ENCODE measurements at regions not wholly inside any gene's neighbourhood (a gene's known extent, or its start where the extent isn't known, plus 50 kb on each side); places are given as distances from the start of the nearest gene placed in this dataset.
A peak's percentile ranks its signal among the peaks of the same experiment; 100 is the strongest.

DNA sequence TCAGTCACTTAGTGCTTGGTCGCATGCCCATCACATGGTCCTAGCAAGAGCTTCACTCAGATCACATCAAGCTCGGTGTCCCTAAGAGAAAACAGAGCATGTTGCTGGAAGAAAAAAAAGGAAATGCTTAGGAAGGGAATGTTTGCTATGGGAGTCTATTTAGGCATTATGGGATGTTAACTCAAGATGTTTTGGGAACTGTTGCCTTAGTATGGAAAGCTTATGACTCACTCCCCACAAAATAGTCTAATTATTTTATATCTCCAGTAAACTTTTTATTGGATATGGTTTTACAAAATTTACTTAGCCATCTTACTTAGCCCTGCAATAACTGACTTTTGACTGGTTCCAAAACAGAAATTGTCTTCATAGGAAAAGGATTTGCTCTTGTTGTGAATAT lies 439.5 kb upstream of the ZEB2 start:
- peak overlapping the region; percentile 80; the same call in 1 of the 2 replicates for H3K14ac ChIP-seq (ENCODE audit: insufficient read depth, low read length)
- no peak overlapping the region for H4K5ac ChIP-seq (ENCODE audit: insufficient read length, low read depth, low read length)
- H3K79me1 ChIP-seq (ENCODE audit: insufficient read depth, low read depth, low read length, poor library complexity, severe bottlenecking), result no peaks in the 10 kb centered on the region
- H2BK5ac ChIP-seq (ENCODE audit: insufficient read length, low read length), result no peak overlapping the region
- Mint-ChIP-seq H3K36me3 (ENCODE audit: insufficient read depth in 1 of 3, low read depth in 3 of 3) (peaks cover 3 to 15% (median 5%) of the 10 kb centered on the region in 3 experiments; a peak in 5 of 7 replicates), H3K27ac (no peak overlapping the region), H3K4me3 (no peak overlapping the region), H3K27me3 (ENCODE audit: low read depth) (no peaks in the 10 kb centered on the region; the same call in 1 of the 2 replicates), H3K9me3 (peaks cover 2 to 11% of the 10 kb centered on the region in 2 experiments; a peak in 4 of 5 replicates), H3K4me1 (no peaks in the 10 kb centered on the region)
- H3T11ph ChIP-seq (ENCODE audit: low read length), result no peak overlapping the region
- H3K56ac ChIP-seq (ENCODE audit: insufficient read length, low read depth, low read length), result no peak overlapping the region
- H2AK5ac ChIP-seq (ENCODE audit: insufficient read length, low read length), result no peak overlapping the region
- H2AFZ ChIP-seq (ENCODE audit: low read length), result no peak overlapping the region
- TF ChIP-seq, protein P1, sequence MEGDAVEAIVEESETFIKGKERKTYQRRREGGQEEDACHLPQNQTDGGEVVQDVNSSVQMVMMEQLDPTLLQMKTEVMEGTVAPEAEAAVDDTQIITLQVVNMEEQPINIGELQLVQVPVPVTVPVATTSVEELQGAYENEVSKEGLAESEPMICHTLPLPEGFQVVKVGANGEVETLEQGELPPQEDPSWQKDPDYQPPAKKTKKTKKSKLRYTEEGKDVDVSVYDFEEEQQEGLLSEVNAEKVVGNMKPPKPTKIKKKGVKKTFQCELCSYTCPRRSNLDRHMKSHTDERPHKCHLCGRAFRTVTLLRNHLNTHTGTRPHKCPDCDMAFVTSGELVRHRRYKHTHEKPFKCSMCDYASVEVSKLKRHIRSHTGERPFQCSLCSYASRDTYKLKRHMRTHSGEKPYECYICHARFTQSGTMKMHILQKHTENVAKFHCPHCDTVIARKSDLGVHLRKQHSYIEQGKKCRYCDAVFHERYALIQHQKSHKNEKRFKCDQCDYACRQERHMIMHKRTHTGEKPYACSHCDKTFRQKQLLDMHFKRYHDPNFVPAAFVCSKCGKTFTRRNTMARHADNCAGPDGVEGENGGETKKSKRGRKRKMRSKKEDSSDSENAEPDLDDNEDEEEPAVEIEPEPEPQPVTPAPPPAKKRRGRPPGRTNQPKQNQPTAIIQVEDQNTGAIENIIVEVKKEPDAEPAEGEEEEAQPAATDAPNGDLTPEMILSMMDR (conservative IDR thresholded peaks at IDR 0.05), result no peak
- H3K18ac ChIP-seq (ENCODE audit: insufficient read length, low read depth, low read length), result no peak overlapping the region
- no peak overlapping the region for H4K91ac ChIP-seq (ENCODE audit: insufficient read length, low read depth, low read length)
- H2BK20ac ChIP-seq (ENCODE audit: low read depth, low read length, poor library complexity, severe bottlenecking), result no peak overlapping the region
- no peaks in the 10 kb centered on the region for H3K79me2 ChIP-seq (ENCODE audit: insufficient read depth, low read length)
- H3K4me2 ChIP-seq (ENCODE audit: insufficient read depth, insufficient read length, low read length), result no peak overlapping the region
- no peak overlapping the region for H2BK120ac ChIP-seq (ENCODE audit: low read depth, low read length, poor library complexity, severe bottlenecking)
- H4K20me1 ChIP-seq (ENCODE audit: control insufficient read depth, insufficient read depth, insufficient read length), result no peaks in the 10 kb centered on the region
- no CpG with 5 or more reads among the region's 2 CpGs for WGBS (ENCODE audit: extremely low coverage, insufficient read length, low lambda C conversion rate)
- H3K4me1 ChIP-seq (ENCODE audit: insufficient read depth, low read length), result no peaks in the 10 kb centered on the region
- no peak overlapping the region for H3K4ac ChIP-seq (ENCODE audit: low read depth, low read length)
- DNase-seq, result no peak
- no peak overlapping the region for H3K27ac ChIP-seq (ENCODE audit: insufficient read length, low read depth, low read length)
- H3K9ac ChIP-seq (ENCODE audit: extremely low read depth, insufficient read length, low read length), result no peak overlapping the region
- no peak overlapping the region for H2BK15ac ChIP-seq (ENCODE audit: low read depth, low read length)
- H3K27me3 ChIP-seq (ENCODE audit: insufficient read depth, low read length), result no peaks in the 10 kb centered on the region
- H3K23ac ChIP-seq (ENCODE audit: insufficient read length, low read depth, low read length), result no peak overlapping the region
- H3K9me3 ChIP-seq (ENCODE audit: control insufficient read depth, low read depth, low read length), result no peaks in the 10 kb centered on the region
- H2BK12ac ChIP-seq (ENCODE audit: insufficient read length, low read depth, low read length), result no peak overlapping the region
- no peak overlapping the region for H4K8ac ChIP-seq (replicated peaks; ENCODE audit: insufficient read length, low read depth, low read length)
- H3K23me2 ChIP-seq (ENCODE audit: insufficient read length, low read depth, low read length, poor library complexity, severe bottlenecking), result no peaks in the 10 kb centered on the region
